HEK293 (cell line): ENCODE measurements at regions not wholly inside any gene's neighbourhood (a gene's known extent, or its start where the extent isn't known, plus 50 kb on each side); places are given as distances from the start of the nearest gene placed in this dataset.

Source experiments
- CTCF ChIA-PET: fragments of 350-600 bp; formaldehyde crosslinking; extraction: SDS; loops from one replicate; lab custom pipeline; 2021; ENCODE audit warnings: antibody characterized with exemption; lab: Yijun Ruan, JAX
- POLR2A ChIA-PET: fragments of 300-600 bp; formaldehyde crosslinking; extraction: SDS; loops from one replicate; lab custom pipeline; 2020; ENCODE audit warnings: antibody characterized with exemption, inconsistent platforms; lab: Yijun Ruan, JAX
- H3K27ac ChIP-seq: fragments of 200-500 bp; sonication (Bioruptor generic); 2 replicates; pipeline ENCODE4 v1.5.1; 2014; ENCODE audit warnings: low read depth, low read length, control low read depth, inconsistent platforms; ENCODE audit errors: extremely low read depth
- H3K36me3 ChIP-seq, 2 experiments: fragments of 200-500 bp in 1 of 2; sonication (Bioruptor generic) in 1 of 2; 1 replicate in 1 of 2; 2 replicates in 1 of 2; pipeline ENCODE4 v1.5.1; 2014 to 2017; ENCODE audit warnings: inconsistent platforms in 2 of 2, low read length in 2 of 2; ENCODE audit not compliant: control insufficient read depth in 2 of 2, insufficient read depth in 1 of 2
- H3K4me1 ChIP-seq: fragments of 200-500 bp; sonication (Bioruptor generic); 2 replicates; pipeline ENCODE4 v1.5.1; 2014; ENCODE audit warnings: mild to moderate bottlenecking, low read length, inconsistent platforms; ENCODE audit not compliant: control insufficient read depth, insufficient read depth
- H3K4me3 ChIP-seq: 2 replicates; pipeline ENCODE4 v1.5.1; 2011; ENCODE audit warnings: low read depth, mild to moderate bottlenecking, control low read depth, low read length, moderate library complexity
- H3K9me3 ChIP-seq: fragments of 200-500 bp; sonication (Bioruptor generic); 2 replicates; pipeline ENCODE4 v1.5.1; 2014; ENCODE audit warnings: low read depth, low read length, inconsistent platforms; ENCODE audit not compliant: control insufficient read depth, insufficient read depth
- GLI4 ChIP-seq: fragments of 450-650 bp; formaldehyde crosslinking; IDR thresholded peaks from 2 replicates; pipeline ENCODE4 v1.5.1; 2016; ENCODE audit warnings: missing biosample characterization, missing genetic modification characterization
- HOXD13 ChIP-seq: sonication (generic); formaldehyde crosslinking; IDR thresholded peaks from 2 replicates; pipeline ENCODE4 v1.8.0; 2022; ENCODE audit warnings: missing genetic modification reagents, borderline replicate concordance
- IKZF3 ChIP-seq: fragments of 450-650 bp; IDR thresholded peaks from 2 replicates; pipeline ENCODE4 v1.5.0; 2018; ENCODE audit warnings: missing biosample characterization, mild to moderate bottlenecking, missing genetic modification characterization, moderate library complexity
- OSR2 ChIP-seq: fragments of 450-650 bp; formaldehyde crosslinking; IDR thresholded peaks from 2 replicates; pipeline ENCODE4 v1.5.1; 2016; ENCODE audit warnings: missing biosample characterization, missing genetic modification characterization
- PBX3 ChIP-seq: sonication (generic); formaldehyde crosslinking; IDR thresholded peaks from 2 replicates; pipeline ENCODE4 v1.8.1; 2022; ENCODE audit warnings: mild to moderate bottlenecking, moderate library complexity, missing genetic modification reagents
- PRDM2 ChIP-seq: fragments of 450-650 bp; formaldehyde crosslinking; IDR thresholded peaks from 2 replicates; pipeline ENCODE4 v1.5.1; 2016; ENCODE audit warnings: missing biosample characterization, missing genetic modification characterization, borderline replicate concordance
- PRDM4 ChIP-seq: fragments of 450-650 bp; formaldehyde crosslinking; IDR thresholded peaks from 2 replicates; pipeline ENCODE4 v1.5.1; 2017; ENCODE audit warnings: missing biosample characterization, missing genetic modification characterization
- REPIN1 ChIP-seq: fragments of 450-650 bp; formaldehyde crosslinking; IDR thresholded peaks from 2 replicates; pipeline ENCODE4 v1.5.1; 2017; ENCODE audit warnings: missing biosample characterization, missing genetic modification characterization, low read depth
- WT1 ChIP-seq: fragments of 450-650 bp; formaldehyde crosslinking; IDR thresholded peaks from 2 replicates; pipeline ENCODE4 v1.5.1; 2016; ENCODE audit warnings: missing biosample characterization, missing genetic modification characterization
- ZBTB11 ChIP-seq: fragments of 450-650 bp; formaldehyde crosslinking; conservative IDR thresholded peaks from 2 replicates; pipeline ENCODE4 v1.5.1; 2016; ENCODE audit warnings: low read depth, missing biosample characterization, missing genetic modification characterization
- ZIC2 ChIP-seq: fragments of 450-650 bp; formaldehyde crosslinking; IDR thresholded peaks from 2 replicates; pipeline ENCODE4 v1.5.1; 2016; ENCODE audit warnings: missing biosample characterization, missing genetic modification characterization
- ZNF416 ChIP-seq: fragments of 450-650 bp; formaldehyde crosslinking; IDR thresholded peaks from 2 replicates; pipeline ENCODE4 v1.5.1; 2016; ENCODE audit warnings: missing biosample characterization, missing genetic modification characterization
- ZNF510 ChIP-seq: fragments of 450-650 bp; formaldehyde crosslinking; IDR thresholded peaks from 2 replicates; pipeline ENCODE4 v1.5.1; 2018; ENCODE audit warnings: mild to moderate bottlenecking, missing genetic modification characterization, missing biosample characterization; ENCODE audit not compliant: insufficient replicate concordance
- ZNF571 ChIP-seq: fragments of 450-650 bp; formaldehyde crosslinking; IDR thresholded peaks from 2 replicates; pipeline ENCODE4 v1.5.0; 2017; ENCODE audit warnings: missing biosample characterization, missing genetic modification characterization
- ZNF768 ChIP-seq: fragments of 450-650 bp; formaldehyde crosslinking; IDR thresholded peaks from 2 replicates; pipeline ENCODE4 v1.5.1; 2018; ENCODE audit warnings: missing biosample characterization, mild to moderate bottlenecking, missing genetic modification characterization
- ZNF791 ChIP-seq: fragments of 450-650 bp; formaldehyde crosslinking; IDR thresholded peaks from 2 replicates; pipeline ENCODE4 v1.5.1; 2016; ENCODE audit warnings: missing biosample characterization, missing genetic modification characterization

- TF ChIP-seq PRDM2 (no peak), ZBTB11 (tag by site-specific recombination) (no peak), REPIN1 (tag by site-specific recombination) (no peak), ZNF791 (tag by site-specific recombination) (no peak)
These were observed 423.6 kb downstream of the ZNF521 start (continued) for GRCh38 chr18:24928301-24928878.

- CTCF ChIA-PET = interaction anchor here (1.1 kb wide), 1 partner anchor 12 kb away, joined by 4 read pairs; no protein-coding TSS in a partner anchor
- no peak overlapping the region for H3K27ac ChIP-seq
- TF ChIP-seq IKZF3 (tag by site-specific recombination) (no peak), ZNF768 (tag by site-specific recombination) (no peak), ZIC2 (peak; percentile 29), PRDM4 (tag by site-specific recombination) (no peak)
- H3K4me1 ChIP-seq = no peaks in the 10 kb centered on the region
- H3K36me3 ChIP-seq = no peaks in the 10 kb centered on the region
- H3K4me3 ChIP-seq = no peak overlapping the region
- no peaks in the 10 kb centered on the region for H3K9me3 ChIP-seq
- POLR2A ChIA-PET = no interaction called here
These were observed 421.5 kb downstream of the ZNF521 start for GRCh38 chr18:24930478-24930877.

GRCh38 chr18:24930971-24931370 lies 421.0 kb downstream of the ZNF521 start:
- ChIA-PET CTCF (interaction anchor here (1.1 kb wide), 2 partner anchors 12 to 46 kb away, joined by 4 read pairs; no protein-coding TSS in a partner anchor), POLR2A (no interaction called here)
- Histone ChIP-seq H3K4me3 (no peak overlapping the region), H3K27ac (no peak overlapping the region), H3K9me3 (no peaks in the 10 kb centered on the region), H3K36me3 (no peaks in the 10 kb centered on the region), H3K4me1 (no peaks in the 10 kb centered on the region)
- TF ChIP-seq GLI4 (tag by site-specific recombination) (no peak), ZNF416 (tag by site-specific recombination) (no peak), WT1 (tag by site-specific recombination) (no peak), IKZF3 (tag by site-specific recombination) (no peak), OSR2 (tag by site-specific recombination) (no peak), ZBTB11 (tag by site-specific recombination) (no peak), ZNF571 (tag by site-specific recombination) (no peak), ZNF510 (tag by site-specific recombination) (no peak), PBX3 (CRISPR knock-in tag) (no peak), HOXD13 (CRISPR knock-in tag) (no peak)
